ENCODE measurements at regions not wholly inside any gene's neighbourhood (a gene's known extent, or its start where the extent isn't known, plus 50 kb on each side); places are given as distances from the start of the nearest gene placed in this dataset.

DNA sequence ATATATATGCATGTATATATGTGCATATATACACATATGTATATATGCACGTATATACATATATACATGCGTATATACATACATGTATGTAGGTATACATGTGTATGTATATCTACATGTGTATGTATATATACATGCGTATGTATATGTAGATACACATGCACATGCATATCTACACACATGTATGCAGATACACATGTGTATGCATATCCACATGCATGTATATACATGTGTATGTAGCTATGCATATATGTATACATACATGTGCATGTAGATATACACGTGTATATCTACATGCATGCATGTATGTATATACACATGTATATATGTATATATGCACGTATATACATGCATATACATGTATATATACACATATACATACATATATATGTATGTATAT is 95.8 kb upstream of the STEAP4 start:
- DNase-seq, result no peak

DNA sequence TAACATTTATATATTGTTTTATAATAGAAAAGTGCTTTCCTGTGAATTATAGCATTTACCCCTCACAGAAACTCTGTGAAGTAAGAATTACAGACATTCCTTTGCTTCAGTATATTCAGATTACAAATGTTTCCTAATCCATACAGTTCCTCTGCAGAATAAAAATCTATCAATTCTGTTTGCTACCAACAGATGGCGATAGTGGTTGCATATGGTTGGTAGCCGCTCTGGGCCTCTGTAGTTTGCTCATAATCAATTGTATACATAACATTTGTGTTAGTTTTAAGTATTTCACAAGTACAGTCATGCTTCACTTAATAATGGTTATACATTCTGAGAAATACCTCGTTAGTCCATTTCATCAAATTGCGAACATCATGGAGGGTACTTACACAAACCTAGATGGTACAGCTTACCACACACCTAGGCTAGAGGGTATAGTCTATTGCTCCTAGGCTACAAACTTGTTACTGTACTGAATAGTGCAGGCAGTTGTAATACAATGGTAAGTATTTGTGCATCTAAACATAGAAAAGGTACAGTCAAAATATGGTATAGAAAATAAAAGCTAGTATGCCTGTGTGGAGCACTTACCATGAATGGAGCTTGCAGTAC is 94.4 kb upstream of the STEAP4 start:
- no peak for DNase-seq

DNA sequence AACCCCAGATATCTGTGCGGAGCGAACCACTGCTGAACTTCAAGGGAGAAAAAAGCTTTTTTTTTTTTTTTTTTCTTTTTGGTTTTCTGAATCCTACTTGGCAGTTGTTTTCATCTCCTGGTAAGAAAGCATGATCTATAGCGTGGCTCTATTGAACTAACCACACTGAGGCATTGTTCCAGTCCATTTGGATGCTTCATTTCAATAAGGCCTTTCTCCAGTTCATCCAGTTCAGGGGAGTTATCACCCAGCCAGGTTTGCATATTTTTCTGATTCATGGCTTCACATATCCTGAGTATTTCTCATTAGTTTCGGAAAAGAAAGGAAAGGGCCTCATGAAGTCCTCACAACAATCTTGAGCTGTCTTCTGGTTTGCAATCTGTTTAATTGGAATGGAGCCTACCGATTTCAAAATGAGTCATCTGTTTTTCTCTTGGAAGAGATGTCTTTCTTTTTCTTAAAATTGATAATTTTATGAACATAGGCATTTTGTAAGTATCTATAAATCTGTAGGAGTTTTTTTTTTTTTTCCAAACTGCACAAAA is 93.1 kb upstream of the STEAP4 start:
- DNase-seq, result no peak

DNA sequence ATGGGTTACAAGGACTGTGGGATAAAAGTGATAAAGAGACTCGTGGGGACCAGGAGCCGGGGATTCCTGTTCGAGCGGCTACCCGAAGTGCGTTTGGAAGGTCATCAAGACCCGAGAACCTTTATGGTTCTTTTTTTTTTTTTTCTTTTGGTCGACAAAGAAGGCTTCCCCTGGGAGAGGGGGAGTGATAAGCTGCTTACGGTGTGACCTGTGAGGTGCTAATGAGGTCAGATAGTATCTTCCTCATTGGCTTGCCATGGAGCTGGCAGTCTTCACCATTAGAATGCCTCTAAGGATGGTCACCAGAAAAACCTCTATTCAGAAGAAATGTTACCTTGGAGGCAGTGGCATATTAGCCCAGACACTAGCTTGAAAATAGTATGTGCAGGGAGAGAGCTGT is 92.3 kb upstream of the STEAP4 start:
- no peak for DNase-seq

DNA sequence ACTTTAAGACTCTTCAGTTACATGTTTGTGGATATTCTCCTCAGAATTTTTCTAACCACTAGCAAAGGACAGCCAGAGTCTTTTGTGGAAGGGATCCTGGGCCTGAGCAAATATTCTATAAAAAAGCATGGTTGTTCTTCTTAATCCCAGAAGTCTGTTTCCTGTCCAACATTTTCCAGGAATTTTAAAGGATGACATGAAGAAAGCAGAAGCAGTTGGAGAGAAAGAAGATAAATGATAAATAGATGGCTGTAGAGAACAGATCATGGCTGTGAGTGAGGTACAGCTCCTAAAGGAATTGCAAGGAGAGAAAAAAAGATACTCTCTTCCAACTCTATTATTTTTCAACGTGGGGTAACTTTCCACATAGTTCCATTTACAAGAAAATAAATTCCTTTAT is 91.8 kb upstream of the STEAP4 start:
- no peak for DNase-seq

DNA sequence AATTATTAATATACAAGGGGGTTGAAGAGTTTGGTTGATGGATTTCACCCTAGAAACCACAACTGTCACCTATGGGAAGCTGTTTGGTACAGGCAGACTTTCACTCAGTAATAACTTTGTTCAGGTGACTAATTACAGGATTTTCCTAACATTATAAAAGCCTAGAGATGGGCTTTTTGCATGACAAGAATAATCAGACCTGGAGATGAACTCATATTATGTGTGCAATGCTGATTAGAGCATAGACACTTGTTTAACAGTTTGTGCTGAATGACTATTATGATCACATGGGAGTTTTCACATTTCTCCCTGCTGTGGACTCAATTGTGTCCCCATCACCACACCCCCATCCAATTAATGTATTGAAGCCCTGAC is 90.2 kb upstream of the STEAP4 start:
- no peak for DNase-seq

DNA sequence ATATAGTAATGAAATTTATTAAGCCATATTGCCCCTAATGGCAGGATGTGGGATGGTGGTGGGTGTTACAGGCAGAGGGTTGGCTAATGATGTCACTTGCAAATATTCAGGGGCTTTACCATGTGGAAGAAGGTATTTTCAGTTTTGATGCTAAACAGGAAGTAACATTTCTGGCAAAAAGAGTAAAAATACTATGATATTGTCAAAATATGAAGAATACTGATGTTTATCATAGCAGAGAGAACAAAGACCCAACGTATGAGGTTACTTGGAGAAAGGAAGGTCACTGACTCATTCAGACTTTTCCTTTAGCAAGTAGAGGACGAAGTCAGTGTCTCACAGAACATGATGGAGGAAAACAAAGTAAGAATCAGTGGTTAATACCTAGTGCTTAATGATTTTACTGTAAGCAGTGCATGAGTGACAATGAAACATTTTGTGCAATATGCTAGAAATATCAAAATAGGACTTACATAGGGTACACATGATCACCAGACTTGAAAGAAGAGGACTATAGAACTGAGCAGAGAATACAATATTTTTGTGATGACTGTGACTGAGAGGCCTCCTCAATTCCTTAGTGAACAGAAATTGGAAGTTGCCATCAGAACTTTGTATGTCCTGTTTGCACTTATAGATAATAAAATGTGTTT is 89.7 kb upstream of the STEAP4 start:
- DNase-seq, result no peak

DNA sequence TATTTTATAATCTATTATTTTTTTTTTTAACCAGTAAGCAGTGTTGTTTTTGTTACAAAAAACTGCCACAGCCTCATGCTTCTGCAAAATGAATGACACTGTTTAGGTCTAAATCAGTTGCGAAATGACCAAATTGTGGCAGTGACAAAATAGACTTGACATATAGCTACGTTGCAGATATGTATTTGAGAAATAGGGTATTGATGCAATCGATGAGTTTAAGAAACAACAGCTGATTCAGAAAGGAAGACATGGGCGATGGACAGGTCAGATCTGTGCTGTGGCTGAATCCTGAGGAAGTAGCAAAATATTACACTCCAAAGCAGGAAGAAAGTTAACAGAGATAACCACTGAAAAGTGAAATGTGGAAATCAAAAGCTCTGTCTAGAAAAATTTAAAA is 89.0 kb upstream of the STEAP4 start:
- no peak for DNase-seq

DNA sequence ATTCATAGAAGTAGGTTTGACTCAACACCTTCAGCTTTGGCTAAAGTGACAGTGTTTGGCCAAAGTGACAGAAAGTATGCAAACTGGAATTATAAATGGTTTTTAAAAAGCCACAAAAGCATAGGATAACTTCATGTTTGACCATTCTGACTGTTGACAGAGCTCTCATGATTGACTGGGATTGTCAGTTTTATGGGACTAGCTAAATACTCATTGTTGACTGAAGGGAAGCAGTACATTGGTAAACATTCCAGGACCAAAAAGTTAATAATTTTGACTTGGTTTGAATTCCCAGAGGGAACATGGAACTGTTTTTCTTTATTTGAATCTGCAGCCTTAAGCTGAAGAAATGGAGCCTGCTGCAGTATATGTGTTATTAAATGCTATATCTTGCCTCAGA is 84.6 kb upstream of the STEAP4 start:
- DNase-seq, result no peak

DNA sequence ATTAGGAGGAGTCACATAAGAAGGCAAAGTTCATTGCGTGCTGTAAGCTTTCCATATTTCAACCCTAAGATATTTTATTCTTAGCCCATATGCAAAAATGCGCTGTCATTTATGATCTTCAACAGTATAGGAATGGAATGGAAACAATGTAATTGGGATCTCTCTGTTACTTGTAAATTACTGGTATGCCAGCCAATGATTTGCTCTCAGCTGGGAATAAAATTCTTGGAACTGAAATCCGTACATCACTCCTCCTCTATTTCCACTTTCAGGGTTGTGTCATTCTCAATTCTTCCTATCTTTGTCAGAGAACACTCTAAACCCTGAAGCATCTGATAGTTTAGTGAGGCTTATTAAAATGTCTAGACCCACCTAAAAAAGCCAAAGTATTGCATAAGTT is 80.7 kb upstream of the STEAP4 start:
- DNase-seq, result no peak

DNA sequence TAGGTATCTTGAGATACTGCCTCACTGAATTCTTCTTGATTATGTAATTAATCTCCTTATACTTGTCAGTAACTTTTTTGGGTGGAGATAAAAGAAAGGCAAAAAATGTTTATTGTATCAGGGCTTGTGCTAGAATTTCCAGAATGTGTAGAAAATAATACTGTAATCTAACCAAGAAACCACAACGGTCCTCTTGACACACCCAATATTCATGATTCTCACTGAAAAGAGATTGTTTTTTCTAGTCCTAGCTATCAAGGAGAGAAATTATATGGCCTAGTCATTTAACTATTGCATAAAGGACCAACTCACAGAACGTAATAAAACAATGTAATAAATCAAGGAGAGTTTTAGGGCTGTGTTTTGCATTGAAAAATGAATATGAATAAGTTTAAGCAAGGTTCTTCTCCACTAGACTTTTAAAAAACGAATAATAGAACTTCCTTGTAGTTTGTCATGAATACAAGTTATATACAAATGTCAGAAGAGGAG is 80.0 kb upstream of the STEAP4 start:
- DNase-seq, result no peak

DNA sequence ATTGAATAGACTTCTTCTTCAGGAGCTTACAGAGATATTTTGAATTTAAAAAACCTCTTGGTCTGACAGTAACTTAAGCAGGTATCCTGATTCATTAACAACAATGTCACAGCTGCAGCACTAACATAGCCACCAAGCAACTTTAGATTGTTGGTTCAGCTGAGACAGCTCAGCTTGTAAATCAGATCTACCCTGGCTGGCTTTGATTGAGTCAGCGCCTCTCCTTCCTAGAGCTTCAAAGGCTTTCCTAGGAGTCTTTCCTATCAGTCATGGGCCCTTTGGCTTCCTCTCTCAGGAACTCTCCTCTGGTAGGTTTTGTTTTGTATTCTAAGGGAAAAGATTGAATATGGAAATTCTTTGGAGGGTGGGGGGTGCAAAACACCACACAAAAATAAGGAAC is 70.7 kb upstream of the STEAP4 start:
- DNase-seq, result no peak

DNA sequence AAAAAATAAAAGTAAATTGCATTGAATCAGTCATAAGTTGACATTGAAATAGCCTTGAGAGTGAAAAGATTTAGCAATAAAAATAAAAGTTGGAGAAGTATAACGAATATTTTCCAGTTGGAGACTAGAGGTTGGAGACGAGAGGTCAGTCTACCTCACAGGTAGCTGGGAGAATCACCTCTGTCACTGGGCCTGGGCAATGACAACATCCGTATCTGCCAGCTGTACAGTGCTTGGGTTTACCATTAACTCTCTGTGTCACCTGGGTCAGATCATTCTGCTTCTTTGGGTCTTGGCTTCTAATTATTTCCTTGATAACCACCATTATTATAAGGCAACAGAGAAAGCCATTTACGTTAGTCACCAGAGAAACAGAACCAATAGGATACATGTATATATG is 62.0 kb upstream of the STEAP4 start:
- DNase-seq, result no peak

DNA sequence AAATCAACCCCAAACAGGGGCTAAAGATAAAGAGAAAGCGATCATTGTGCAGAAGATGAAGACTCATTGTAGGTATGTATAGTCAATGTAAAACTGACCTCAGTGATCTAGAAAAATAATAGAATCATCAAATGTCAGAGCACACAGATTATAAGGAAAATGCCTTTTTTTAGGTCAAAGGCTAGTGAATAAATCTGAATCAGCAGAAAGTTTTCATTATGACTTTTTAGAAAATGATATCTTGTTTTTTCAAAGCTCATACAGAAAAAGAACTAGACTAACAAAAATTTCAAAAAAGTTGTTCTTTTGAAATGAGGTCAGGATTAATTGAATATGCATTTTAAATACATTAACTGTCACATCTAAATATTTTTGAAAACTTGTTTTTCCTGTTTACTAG is 60.2 kb upstream of the STEAP4 start:
- DNase-seq, result no peak

DNA sequence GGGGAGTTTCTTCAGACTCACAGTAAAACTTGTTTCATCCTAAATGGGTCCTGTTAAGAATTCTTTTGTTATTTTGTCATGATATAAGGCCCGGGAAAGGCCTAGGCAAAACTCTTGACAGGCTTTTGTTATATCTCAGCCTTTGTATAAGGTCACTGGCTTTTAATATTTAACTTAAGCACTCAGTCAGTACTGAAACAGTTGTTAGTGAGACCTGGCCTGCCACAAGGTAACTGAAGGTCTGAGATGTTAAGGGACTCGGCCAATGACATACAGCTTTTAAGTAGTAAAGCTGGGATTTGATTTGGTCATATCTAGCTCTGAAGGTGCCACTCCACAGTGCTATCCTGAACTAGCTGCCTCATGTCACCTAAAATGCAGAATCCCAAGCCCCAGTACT is 57.2 kb upstream of the STEAP4 start:
- no peak for DNase-seq

DNA sequence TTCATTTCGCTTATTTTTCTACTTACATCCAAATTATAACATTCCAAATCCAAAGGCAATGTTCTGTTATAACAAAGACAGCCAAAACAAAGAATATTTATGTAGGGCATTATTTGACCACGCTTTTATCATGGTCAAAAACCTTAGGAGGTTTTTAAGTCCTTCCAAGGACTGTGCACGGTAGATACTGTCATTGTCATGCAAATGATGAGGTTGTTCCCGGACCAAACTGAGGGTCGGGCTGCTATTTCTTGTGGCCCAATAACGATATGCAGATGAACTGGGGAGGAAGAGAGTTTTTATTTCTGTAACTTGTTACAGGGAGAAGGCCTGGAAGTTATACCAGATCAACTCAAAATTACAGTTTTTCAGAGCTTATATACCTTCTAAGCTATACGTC is 56.6 kb upstream of the STEAP4 start:
- no peak for DNase-seq

DNA sequence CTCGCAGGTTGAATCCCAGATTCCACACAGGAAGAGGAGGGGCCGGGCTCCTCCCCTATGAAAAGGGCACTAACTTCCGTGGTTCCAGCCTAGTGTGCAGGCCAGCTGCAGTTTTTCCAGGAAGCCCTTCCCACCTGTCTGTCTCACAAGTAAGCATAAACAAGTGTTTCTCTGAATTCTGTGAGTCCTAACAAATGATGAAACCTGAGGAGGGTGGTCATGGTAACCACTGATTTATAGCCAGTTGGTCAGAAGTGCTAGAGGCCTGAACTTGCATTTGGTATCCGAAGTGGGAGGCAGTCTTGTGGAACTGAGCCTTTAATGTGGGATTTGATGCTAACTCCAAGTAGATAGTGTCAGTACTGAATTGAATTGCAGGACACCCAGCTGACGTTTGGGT is 54.7 kb upstream of the STEAP4 start:
- no peak for DNase-seq

DNA sequence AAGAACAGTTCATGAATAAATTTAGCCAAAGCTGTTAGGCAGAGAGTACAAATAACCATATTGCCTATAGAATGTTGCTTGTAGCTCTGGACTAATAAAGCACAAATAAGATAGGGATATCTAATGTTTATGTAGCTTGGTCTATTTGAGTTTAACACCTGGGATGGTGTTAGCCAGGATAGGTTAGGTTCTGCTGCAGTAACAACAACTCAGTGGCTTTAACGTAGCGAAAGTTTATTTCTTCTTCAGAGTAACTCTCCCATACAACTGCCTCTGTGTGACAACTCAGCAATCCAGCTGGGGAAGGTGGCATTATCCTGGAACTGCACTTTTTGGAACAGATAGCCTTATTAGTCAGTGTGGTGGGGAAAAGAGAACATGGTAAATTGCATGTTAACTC is 52.2 kb upstream of the STEAP4 start:
- no peak for DNase-seq

DNA sequence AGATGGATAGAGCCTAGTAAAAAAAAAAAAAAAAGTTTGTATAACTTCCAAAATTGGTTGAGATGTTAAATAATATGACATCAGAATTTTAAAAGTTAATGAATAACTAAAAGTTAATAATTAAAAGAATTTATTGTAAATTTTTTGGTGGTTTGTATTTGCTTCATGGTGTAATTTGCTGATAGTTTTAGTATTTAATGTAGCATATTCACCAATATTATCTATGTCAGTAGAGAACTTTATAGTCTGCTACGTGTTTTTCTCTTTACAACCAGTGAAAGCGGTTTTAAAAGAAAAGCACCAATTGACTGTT is 51.8 kb upstream of the STEAP4 start:
- DNase-seq, result no peak

DNA sequence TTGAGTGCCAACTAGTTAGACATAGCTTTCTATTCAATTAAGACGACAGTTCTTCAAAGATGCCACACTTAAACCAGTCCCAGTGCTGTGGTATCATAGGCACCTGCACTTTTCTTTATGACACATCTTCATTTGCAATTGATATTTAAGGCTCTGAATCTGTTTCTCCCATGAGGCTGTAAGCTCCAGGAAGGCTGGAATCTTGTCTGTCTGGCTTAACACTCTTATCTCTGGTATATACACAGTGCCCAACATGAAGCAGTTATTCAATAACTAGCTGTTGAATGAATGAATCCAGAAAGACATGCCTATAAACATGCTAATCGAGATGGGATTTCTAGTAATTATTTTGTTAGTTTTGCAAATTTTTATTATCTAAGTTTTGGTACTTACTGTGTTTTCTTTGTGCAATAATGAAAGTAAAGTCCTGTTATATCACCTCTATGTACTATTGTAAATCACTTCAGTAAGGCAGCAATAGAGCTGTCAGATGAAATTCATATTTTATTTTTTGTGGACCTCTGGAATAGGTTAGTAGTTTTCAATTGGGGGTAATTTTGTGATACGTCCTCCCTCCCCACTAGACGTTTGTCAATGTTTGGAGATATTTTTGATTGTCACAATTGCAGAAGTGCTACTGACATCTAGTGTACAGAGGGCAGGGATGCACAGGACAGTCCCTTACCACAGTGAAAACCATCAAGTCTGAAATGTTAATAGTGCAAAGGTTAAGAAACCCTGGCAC is 51.3 kb upstream of the STEAP4 start:
- no peak for DNase-seq

DNA sequence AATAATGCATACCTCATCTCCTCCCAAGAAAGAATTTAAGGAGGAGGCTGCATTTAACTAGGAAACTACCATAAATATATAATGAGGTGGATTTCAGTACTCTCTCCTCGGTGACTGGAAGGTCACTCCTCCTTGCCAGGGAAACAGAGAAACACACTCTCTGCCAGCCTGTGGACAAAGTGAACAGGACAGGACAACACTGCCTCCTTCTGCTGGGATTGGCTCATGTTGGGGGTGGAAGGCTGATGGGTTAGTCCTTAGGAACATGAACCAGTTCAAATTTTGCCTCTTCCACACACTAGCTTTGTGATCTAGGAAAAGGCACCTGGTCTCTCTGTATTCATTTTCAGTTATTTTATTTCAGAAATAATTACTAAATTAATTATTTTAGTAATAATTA is 50.6 kb upstream of the STEAP4 start:
- DNase-seq, result no peak
